ENCODE measurements at regions not wholly inside any gene's neighbourhood (a gene's known extent, or its start where the extent isn't known, plus 50 kb on each side); places are given as distances from the start of the nearest gene placed in this dataset.

DNA sequence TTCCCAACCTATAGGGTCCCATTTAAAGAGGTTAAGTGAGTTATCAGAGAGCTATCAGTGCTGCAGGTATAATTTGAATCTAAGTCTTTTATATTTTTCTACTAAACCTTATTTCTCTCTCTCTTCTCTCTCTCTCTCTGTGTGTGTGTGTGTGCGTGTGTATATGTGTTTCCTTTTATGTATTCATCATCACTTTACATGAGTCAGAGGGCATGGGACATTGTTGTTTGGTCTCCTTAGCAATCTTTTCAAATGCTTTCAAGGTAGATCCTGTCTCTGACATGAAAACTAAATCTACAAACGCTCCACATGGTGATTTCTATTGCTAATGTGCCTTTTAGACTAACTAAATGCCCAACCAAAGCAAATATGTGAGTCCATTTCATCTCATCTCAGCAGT lies 459.7 kb downstream of the BTG1 start:
- TF ChIP-seq, protein P1, sequence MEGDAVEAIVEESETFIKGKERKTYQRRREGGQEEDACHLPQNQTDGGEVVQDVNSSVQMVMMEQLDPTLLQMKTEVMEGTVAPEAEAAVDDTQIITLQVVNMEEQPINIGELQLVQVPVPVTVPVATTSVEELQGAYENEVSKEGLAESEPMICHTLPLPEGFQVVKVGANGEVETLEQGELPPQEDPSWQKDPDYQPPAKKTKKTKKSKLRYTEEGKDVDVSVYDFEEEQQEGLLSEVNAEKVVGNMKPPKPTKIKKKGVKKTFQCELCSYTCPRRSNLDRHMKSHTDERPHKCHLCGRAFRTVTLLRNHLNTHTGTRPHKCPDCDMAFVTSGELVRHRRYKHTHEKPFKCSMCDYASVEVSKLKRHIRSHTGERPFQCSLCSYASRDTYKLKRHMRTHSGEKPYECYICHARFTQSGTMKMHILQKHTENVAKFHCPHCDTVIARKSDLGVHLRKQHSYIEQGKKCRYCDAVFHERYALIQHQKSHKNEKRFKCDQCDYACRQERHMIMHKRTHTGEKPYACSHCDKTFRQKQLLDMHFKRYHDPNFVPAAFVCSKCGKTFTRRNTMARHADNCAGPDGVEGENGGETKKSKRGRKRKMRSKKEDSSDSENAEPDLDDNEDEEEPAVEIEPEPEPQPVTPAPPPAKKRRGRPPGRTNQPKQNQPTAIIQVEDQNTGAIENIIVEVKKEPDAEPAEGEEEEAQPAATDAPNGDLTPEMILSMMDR (IDR thresholded peaks at IDR 0.05), result no peak
- no peak for TF ChIP-seq POLR2A (IDR thresholded peaks at IDR 0.05)
